GM12891 (cell line): ENCODE measurements at regions not wholly inside any gene's neighbourhood (a gene's known extent, or its start where the extent isn't known, plus 50 kb on each side); places are given as distances from the start of the nearest gene placed in this dataset.

Experiments used
- POLR2A ChIP-seq: IDR thresholded peaks from 2 replicates; pipeline ENCODE4 v1.6.1; 2011; ENCODE audit warnings: low read depth, low read length, control low read depth
- TAF1 ChIP-seq: IDR thresholded peaks from 2 replicates; pipeline ENCODE4 v1.6.1; 2011; ENCODE audit warnings: low read depth, low read length, control low read depth

GRCh38 chr10:25858076-25858475, 76.0 kb upstream of the MYO3A start:
- TF ChIP-seq TAF1: no peak
- TF ChIP-seq POLR2A: no peak
